ENCODE measurements at regions not wholly inside any gene's neighbourhood (a gene's known extent, or its start where the extent isn't known, plus 50 kb on each side); places are given as distances from the start of the nearest gene placed in this dataset.

DNA sequence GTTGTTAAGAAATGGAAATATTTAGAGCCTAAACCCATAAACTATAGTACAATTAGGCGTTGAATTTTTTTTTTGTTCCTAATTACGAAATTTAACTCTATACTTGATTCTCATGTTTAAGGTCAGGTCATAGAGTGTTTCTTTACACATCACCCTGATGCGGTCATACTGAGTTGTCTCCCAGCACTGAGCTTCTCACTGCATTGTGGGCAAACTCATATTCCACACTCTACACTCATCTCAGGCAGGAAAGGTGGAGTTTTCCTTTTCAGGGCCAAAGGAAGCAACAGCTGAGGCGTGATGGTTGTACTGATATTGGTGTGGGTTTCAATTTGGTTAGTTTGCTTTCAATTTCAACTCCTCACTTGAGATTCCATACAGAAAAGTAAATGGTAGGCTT, 75.4 kb downstream of the FAT4 start:
- TF ChIP-seq, protein P1, sequence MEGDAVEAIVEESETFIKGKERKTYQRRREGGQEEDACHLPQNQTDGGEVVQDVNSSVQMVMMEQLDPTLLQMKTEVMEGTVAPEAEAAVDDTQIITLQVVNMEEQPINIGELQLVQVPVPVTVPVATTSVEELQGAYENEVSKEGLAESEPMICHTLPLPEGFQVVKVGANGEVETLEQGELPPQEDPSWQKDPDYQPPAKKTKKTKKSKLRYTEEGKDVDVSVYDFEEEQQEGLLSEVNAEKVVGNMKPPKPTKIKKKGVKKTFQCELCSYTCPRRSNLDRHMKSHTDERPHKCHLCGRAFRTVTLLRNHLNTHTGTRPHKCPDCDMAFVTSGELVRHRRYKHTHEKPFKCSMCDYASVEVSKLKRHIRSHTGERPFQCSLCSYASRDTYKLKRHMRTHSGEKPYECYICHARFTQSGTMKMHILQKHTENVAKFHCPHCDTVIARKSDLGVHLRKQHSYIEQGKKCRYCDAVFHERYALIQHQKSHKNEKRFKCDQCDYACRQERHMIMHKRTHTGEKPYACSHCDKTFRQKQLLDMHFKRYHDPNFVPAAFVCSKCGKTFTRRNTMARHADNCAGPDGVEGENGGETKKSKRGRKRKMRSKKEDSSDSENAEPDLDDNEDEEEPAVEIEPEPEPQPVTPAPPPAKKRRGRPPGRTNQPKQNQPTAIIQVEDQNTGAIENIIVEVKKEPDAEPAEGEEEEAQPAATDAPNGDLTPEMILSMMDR (IDR thresholded peaks at IDR 0.05; ENCODE audit: insufficient read depth, low read depth, low read length) = no peak
- no peak for TF ChIP-seq EZH2 (IDR thresholded peaks at IDR 0.05; ENCODE audit: insufficient read depth, low read length)
- FAIRE-seq = peak; percentile 95
- Mint-ChIP-seq H3K4me1 (ENCODE audit: low read depth, unreplicated experiment) (peaks cover 20% of the 10 kb centered on the region), H3K27me3 (ENCODE audit: low read depth, unreplicated experiment) (no peaks in the 10 kb centered on the region), H3K36me3 (ENCODE audit: low read depth, unreplicated experiment) (no peaks in the 10 kb centered on the region), H3K9me3 (ENCODE audit: unreplicated experiment) (no peaks in the 10 kb centered on the region), H3K27ac (ENCODE audit: unreplicated experiment) (peak overlapping the region; percentile 49), H3K4me3 (ENCODE audit: unreplicated experiment) (no peak overlapping the region)
- Histone ChIP-seq H4K20me1 (ENCODE audit: insufficient read depth, low read length) (no peaks in the 10 kb centered on the region), H2AFZ (ENCODE audit: low read depth, low read length) (peak overlapping the region; percentile 13), H3K36me3 (ENCODE audit: insufficient read depth, low read length) (no peaks in the 10 kb centered on the region), H3K9ac (ENCODE audit: low read length) (peak overlapping the region; percentile 57), H3K79me2 (ENCODE audit: insufficient read depth, low read length) (no peaks in the 10 kb centered on the region), H3K4me1 (ENCODE audit: insufficient read depth, low read length) (peaks cover 19% of the 10 kb centered on the region), H3K9me3 (ENCODE audit: insufficient read depth, low read depth, low read length) (no peaks in the 10 kb centered on the region), H3K27ac (ENCODE audit: low read depth, low read length) (peak overlapping the region; percentile 85), H3K4me3 (ENCODE audit: insufficient read depth, low read depth, low read length) (peak overlapping the region; percentile 27), H3K27me3 (ENCODE audit: insufficient read depth, low read length) (no peaks in the 10 kb centered on the region), H3K4me2 (ENCODE audit: low read length) (peak overlapping the region; percentile 72)
- DNase-seq (ENCODE audit: low read depth) = peak; percentile 84

DNA sequence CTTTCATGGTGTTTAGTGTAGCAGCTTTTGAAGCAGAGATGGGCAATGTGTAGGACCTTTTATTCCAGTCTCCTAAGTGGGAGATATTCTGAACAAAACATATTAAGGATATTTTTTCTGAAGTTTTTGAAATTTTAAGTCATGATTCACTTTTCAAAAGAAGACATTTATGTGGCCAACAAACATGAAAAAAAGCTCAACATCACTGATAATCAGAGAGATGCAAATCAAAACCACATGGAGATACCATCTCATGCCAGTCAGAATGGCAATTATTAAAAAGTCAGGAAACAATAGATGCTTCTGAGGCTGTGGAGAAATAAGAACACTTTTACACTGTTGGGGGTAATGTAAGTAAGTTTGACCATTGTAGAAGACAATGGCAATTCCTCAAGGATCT, 76.0 kb downstream of the FAT4 start:
- H3K27ac ChIP-seq (ENCODE audit: low read depth, low read length) = peak overlapping the region; percentile 85
- H4K20me1 ChIP-seq (ENCODE audit: insufficient read depth, low read length) = no peaks in the 10 kb centered on the region
- Mint-ChIP-seq H3K36me3 (ENCODE audit: low read depth, unreplicated experiment) (no peaks in the 10 kb centered on the region), H3K4me3 (ENCODE audit: unreplicated experiment) (no peak overlapping the region), H3K9me3 (ENCODE audit: unreplicated experiment) (no peaks in the 10 kb centered on the region), H3K4me1 (ENCODE audit: low read depth, unreplicated experiment) (peaks cover 20% of the 10 kb centered on the region), H3K27me3 (ENCODE audit: low read depth, unreplicated experiment) (no peaks in the 10 kb centered on the region), H3K27ac (ENCODE audit: unreplicated experiment) (peak overlapping the region; percentile 49)
- no peaks in the 10 kb centered on the region for H3K27me3 ChIP-seq (ENCODE audit: insufficient read depth, low read length)
- FAIRE-seq (no peak), DNase-seq (ENCODE audit: low read depth) (no peak)
- peak overlapping the region; percentile 27 for H3K4me3 ChIP-seq (ENCODE audit: insufficient read depth, low read depth, low read length)
- H3K9ac ChIP-seq (ENCODE audit: low read length) = peak overlapping the region; percentile 57
- no peaks in the 10 kb centered on the region for H3K36me3 ChIP-seq (ENCODE audit: insufficient read depth, low read length)
- no peaks in the 10 kb centered on the region for H3K79me2 ChIP-seq (ENCODE audit: insufficient read depth, low read length)
- no peak for TF ChIP-seq EZH2 (IDR thresholded peaks at IDR 0.05; ENCODE audit: insufficient read depth, low read length)
- TF ChIP-seq, protein P1 (IDR thresholded peaks at IDR 0.05; ENCODE audit: insufficient read depth, low read depth, low read length) = no peak
- H2AFZ ChIP-seq (ENCODE audit: low read depth, low read length) = no peak overlapping the region
- H3K9me3 ChIP-seq (ENCODE audit: insufficient read depth, low read depth, low read length) = no peaks in the 10 kb centered on the region
- H3K4me2 ChIP-seq (ENCODE audit: low read length) = peak overlapping the region; percentile 72
- peaks cover 19% of the 10 kb centered on the region for H3K4me1 ChIP-seq (ENCODE audit: insufficient read depth, low read length)

DNA sequence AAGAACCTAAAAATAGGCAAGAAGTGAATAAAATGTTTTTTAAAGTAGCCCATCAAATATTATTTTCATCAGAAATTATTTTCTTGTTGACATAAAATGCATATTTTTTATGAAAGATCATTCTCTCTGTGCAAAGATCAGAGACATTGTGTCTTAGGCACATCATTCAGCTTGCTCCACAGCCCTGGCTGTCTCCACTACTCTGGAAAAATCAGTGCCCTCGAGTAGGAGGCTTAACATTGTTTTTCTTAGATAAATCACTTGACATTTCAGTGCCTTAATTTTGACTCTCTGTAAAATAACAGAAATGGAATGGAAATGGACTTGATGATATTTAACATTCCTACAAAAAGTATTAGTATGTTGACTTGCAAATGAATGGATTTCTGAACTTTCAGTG, 77.9 kb downstream of the FAT4 start:
- H4K20me1 ChIP-seq (ENCODE audit: insufficient read depth, low read length) = no peaks in the 10 kb centered on the region
- Mint-ChIP-seq H3K36me3 (ENCODE audit: low read depth, unreplicated experiment) (no peaks in the 10 kb centered on the region), H3K4me3 (ENCODE audit: unreplicated experiment) (no peak overlapping the region), H3K9me3 (ENCODE audit: unreplicated experiment) (no peaks in the 10 kb centered on the region), H3K4me1 (ENCODE audit: low read depth, unreplicated experiment) (peaks cover 20% of the 10 kb centered on the region), H3K27ac (ENCODE audit: unreplicated experiment) (no peak overlapping the region), H3K27me3 (ENCODE audit: low read depth, unreplicated experiment) (no peaks in the 10 kb centered on the region)
- no peaks in the 10 kb centered on the region for H3K9me3 ChIP-seq (ENCODE audit: insufficient read depth, low read depth, low read length)
- no peaks in the 10 kb centered on the region for H3K27me3 ChIP-seq (ENCODE audit: insufficient read depth, low read length)
- H3K79me2 ChIP-seq (ENCODE audit: insufficient read depth, low read length) = no peaks in the 10 kb centered on the region
- no peak overlapping the region for H2AFZ ChIP-seq (ENCODE audit: low read depth, low read length)
- peaks cover 19% of the 10 kb centered on the region for H3K4me1 ChIP-seq (ENCODE audit: insufficient read depth, low read length)
- H3K27ac ChIP-seq (ENCODE audit: low read depth, low read length) = no peak overlapping the region
- DNase-seq (ENCODE audit: low read depth) (no peak), FAIRE-seq (peak; percentile 37)
- TF ChIP-seq, protein P1 (IDR thresholded peaks at IDR 0.05; ENCODE audit: insufficient read depth, low read depth, low read length) = no peak
- no peak for TF ChIP-seq EZH2 (IDR thresholded peaks at IDR 0.05; ENCODE audit: insufficient read depth, low read length)
- no peaks in the 10 kb centered on the region for H3K36me3 ChIP-seq (ENCODE audit: insufficient read depth, low read length)
- H3K9ac ChIP-seq (ENCODE audit: low read length) = no peak overlapping the region
- H3K4me2 ChIP-seq (ENCODE audit: low read length) = no peak overlapping the region
- no peak overlapping the region for H3K4me3 ChIP-seq (ENCODE audit: insufficient read depth, low read depth, low read length)
